Ovary (tissue), 7 donors: ENCODE measurements at regions not wholly inside any gene's neighbourhood (a gene's known extent, or its start where the extent isn't known, plus 50 kb on each side); places are given as distances from the start of the nearest gene placed in this dataset.

Experiments used
- DNase-seq, 5 donors: peaks; one replicate each; pipeline ENCODE4 v3.0.0-alpha.2; 2019 to 2020
- H3K27ac ChIP-seq, 2 donors: fragments of 200-600 bp; one replicate each; pipeline versions ENCODE4 v1.5.1 to v1.8.0; 2019 to 2022
- H3K27me3 ChIP-seq: fragments of 200-600 bp; one replicate; pipeline ENCODE4 v1.8.0; 2022
- H3K36me3 ChIP-seq: fragments of 200-600 bp; sonication (generic); one replicate; pipeline ENCODE4 v1.5.1; 2019
- H3K4me1 ChIP-seq: one replicate; pipeline ENCODE4 v1.8.1; 2013; ENCODE audit warnings: mild to moderate bottlenecking, moderate library complexity; ENCODE audit not compliant: insufficient read depth
- H3K4me3 ChIP-seq: fragments of 200-600 bp; sonication (generic); one replicate; pipeline ENCODE4 v1.5.1; 2017
- H3K9me3 ChIP-seq, 2 donors: fragments of 200-600 bp in 1 of 2; sonication (generic) in 1 of 2; one replicate each; pipeline versions ENCODE4 v1.5.1 to v1.8.1; 2013 to 2019; ENCODE audit warnings: mild to moderate bottlenecking in 1 of 2, moderate library complexity in 1 of 2
- CTCF ChIP-seq, 3 donors: fragments of 450-650 bp in 2 of 3; fragments of 200-600 bp in 1 of 3; IDR thresholded peaks; one replicate each; pipeline versions ENCODE4 v1.5.1 to v1.8.0; 2016 to 2022; ENCODE audit warnings: antibody characterized with exemption in 3 of 3, mild to moderate bottlenecking in 1 of 3
- EP300 ChIP-seq: sonication (generic); formaldehyde crosslinking; IDR thresholded peaks from one replicate; pipeline ENCODE4 v1.6.1; 2017; ENCODE audit warnings: antibody characterized with exemption
- POLR2A ChIP-seq: fragments of 450-650 bp; IDR thresholded peaks from one replicate; pipeline ENCODE4 v1.6.1; 2017; ENCODE audit warnings: antibody characterized with exemption, mild to moderate bottlenecking, moderate library complexity
- WGBS, 3 donors: extraction: QIAGEN DNeasy Blood & Tissue Kit in 1 of 3; methylation state at CpG; one replicate each; pipeline versions ENCODE4 v1.1.5 to v1.1.7; 2013 to 2017; 5-methylcytosine and 5-hydroxymethylcytosine counted together
- intact Hi-C, 4 donors: fragments of 100-400 bp; cut with DNase I; formaldehyde crosslinking; loops; one replicate each; pipeline versions ENCODE4 v1.11.0 to v1.15.1; 2022 to 2023
- donor health status: DM: no; HTN: no; CAD: no; lungs with moderate emphysema.
- donor health status: DM: no; HTN: no; CAD: no.
- donor health status: Bipolar disorder and iron deficiency.
- donor health status: DM: no; HTN: no; CAD: no.
- donor health status: DM: yes; HTN: yes; CAD: no.

- DNase-seq: no peak
- intact Hi-C loops: no loop called here
- H3K36me3 ChIP-seq: no peaks in the 10 kb centered on the region
- no peaks in the 10 kb centered on the region for H3K9me3 ChIP-seq
- H3K27ac ChIP-seq: no peak overlapping the region
- 46 to 49% (median 48%) methylated on average over 2 of the region's 2 CpGs for WGBS, 3 donors
- H3K4me3 ChIP-seq: no peak overlapping the region
- no peaks in the 10 kb centered on the region for H3K27me3 ChIP-seq
- H3K4me1 ChIP-seq: no peaks in the 10 kb centered on the region
- TF ChIP-seq CTCF (IDR thresholded peaks at IDR 0.05): no peak
Measured at GRCh38 chr3:102614585-102614984, 179.8 kb downstream of the ZPLD1 start.

- no peaks in the 10 kb centered on the region for H3K9me3 ChIP-seq
- no peak for DNase-seq
- H3K27ac ChIP-seq: no peak overlapping the region
- H3K4me1 ChIP-seq: no peaks in the 10 kb centered on the region
- 86 to 93% (median 88%) methylated on average over 4 of the region's 4 CpGs for WGBS, 3 donors
- TF ChIP-seq EP300: no peak
- no peak for TF ChIP-seq CTCF (IDR thresholded peaks at IDR 0.05)
- no peak for TF ChIP-seq POLR2A
- intact Hi-C loops: no loop called here
- H3K27me3 ChIP-seq: no peaks in the 10 kb centered on the region
- H3K36me3 ChIP-seq: no peaks in the 10 kb centered on the region
- no peak overlapping the region for H3K4me3 ChIP-seq
Measured at GRCh38 chr3:102617381-102617780, 182.6 kb downstream of the ZPLD1 start.

GRCh38 chr3:102619361-102619760 lies 184.5 kb downstream of the ZPLD1 start:
- no peak overlapping the region for H3K27ac ChIP-seq
- no peaks in the 10 kb centered on the region for H3K4me1 ChIP-seq
- no peak for DNase-seq
- H3K9me3 ChIP-seq: no peaks in the 10 kb centered on the region
- no peak overlapping the region for H3K4me3 ChIP-seq
- H3K27me3 ChIP-seq: no peaks in the 10 kb centered on the region
- TF ChIP-seq CTCF (IDR thresholded peaks at IDR 0.05) (no peak), EP300 (no peak), POLR2A (no peak)
- intact Hi-C loops: no loop called here
- H3K36me3 ChIP-seq: no peaks in the 10 kb centered on the region
- 98 to 100% (median 99%) methylated on average over 1 of the region's 1 CpG for WGBS, 3 donors

GRCh38 chr3:102629943-102630342 lies 195.1 kb downstream of the ZPLD1 start:
- H3K27ac ChIP-seq: no peak overlapping the region
- H3K27me3 ChIP-seq: no peaks in the 10 kb centered on the region
- intact Hi-C loops: no loop called here
- no peaks in the 10 kb centered on the region for H3K9me3 ChIP-seq
- H3K4me1 ChIP-seq: no peaks in the 10 kb centered on the region
- no peak for DNase-seq
- no peak overlapping the region for H3K4me3 ChIP-seq
- no peaks in the 10 kb centered on the region for H3K36me3 ChIP-seq
- TF ChIP-seq CTCF (IDR thresholded peaks at IDR 0.05): no peak
- no peak for TF ChIP-seq EP300
- TF ChIP-seq POLR2A: no peak

- H3K9me3 ChIP-seq: no peaks in the 10 kb centered on the region
- H3K36me3 ChIP-seq: no peaks in the 10 kb centered on the region
- WGBS, 3 donors: 33 to 55% (median 36%) methylated on average over 6 of the region's 6 CpGs
- no peak overlapping the region for H3K27ac ChIP-seq
- TF ChIP-seq EP300 (no peak), POLR2A (no peak), CTCF (IDR thresholded peaks at IDR 0.05) (no peak)
- no peaks in the 10 kb centered on the region for H3K4me1 ChIP-seq
- no peak for DNase-seq
- no peaks in the 10 kb centered on the region for H3K27me3 ChIP-seq
- H3K4me3 ChIP-seq: no peak overlapping the region
- intact Hi-C loops: no loop called here
Measured at GRCh38 chr3:102630531-102630930, 195.7 kb downstream of the ZPLD1 start.
